Neuronal stem cell (in vitro differentiated cells): ENCODE measurements at regions not wholly inside any gene's neighbourhood (a gene's known extent, or its start where the extent isn't known, plus 50 kb on each side); places are given as distances from the start of the nearest gene placed in this dataset.

Experiments used
- DNase-seq: peaks from one replicate; pipeline ENCODE4 v3.0.0-alpha.2; 2013; ENCODE audit warnings: low spot score
- H2AFZ ChIP-seq: one replicate; pipeline ENCODE4 v1.6.1; 2013; ENCODE audit warnings: mild to moderate bottlenecking, low read length, inconsistent platforms
- H2AK5ac ChIP-seq: 2 replicates; pipeline ENCODE4 v1.6.1; 2013; ENCODE audit warnings: low read depth, mild to moderate bottlenecking, inconsistent platforms, low read length, moderate library complexity, mixed read lengths
- H2BK120ac ChIP-seq: 2 replicates; pipeline ENCODE4 v1.6.1; 2013; ENCODE audit warnings: low read depth, mild to moderate bottlenecking, inconsistent platforms, low read length, moderate library complexity, mixed read lengths
- H2BK12ac ChIP-seq: one replicate; pipeline ENCODE4 v1.6.1; 2013; ENCODE audit warnings: low read length, inconsistent platforms
- H2BK15ac ChIP-seq: 2 replicates; pipeline ENCODE4 v1.6.1; 2013; ENCODE audit warnings: mild to moderate bottlenecking, low read length, inconsistent platforms, mixed read lengths
- H2BK5ac ChIP-seq: one replicate; pipeline ENCODE4 v1.6.1; 2013; ENCODE audit warnings: inconsistent platforms, mild to moderate bottlenecking, low read length, moderate library complexity
- H3K14ac ChIP-seq: one replicate; pipeline ENCODE4 v1.6.1; 2013; ENCODE audit warnings: low read length, inconsistent platforms
- H3K18ac ChIP-seq: 2 replicates; pipeline ENCODE4 v1.6.1; 2013; ENCODE audit warnings: low read length, inconsistent platforms
- H3K23ac ChIP-seq: 2 replicates; pipeline ENCODE4 v1.6.1; 2013; ENCODE audit warnings: low read depth, mild to moderate bottlenecking, mixed read lengths, low read length, inconsistent platforms; ENCODE audit not compliant: poor library complexity
- H3K27ac ChIP-seq: replicated peaks from 3 replicates; pipeline ENCODE4 v1.5.1; 2013; ENCODE audit warnings: low read length, inconsistent platforms
- H3K27me3 ChIP-seq, 3 experiments: 2 replicates each; pipeline ENCODE4 v1.6.1; 2013; ENCODE audit warnings: low read length in 3 of 3, mild to moderate bottlenecking in 2 of 3, inconsistent platforms in 1 of 3, low read depth in 1 of 3, mixed read lengths in 1 of 3, moderate library complexity in 1 of 3; ENCODE audit not compliant: control insufficient read depth in 3 of 3, insufficient read depth in 3 of 3
- H3K36me3 ChIP-seq, 2 donors: replicated peaks in 1 of 2; 2 replicates each; pipeline ENCODE4 v1.6.1; 2013; ENCODE audit warnings: low read length in 2 of 2; ENCODE audit not compliant: control insufficient read depth in 2 of 2, insufficient read depth in 2 of 2
- H3K4ac ChIP-seq: 2 replicates; pipeline ENCODE4 v1.6.1; 2013; ENCODE audit warnings: inconsistent platforms, mild to moderate bottlenecking, low read length, moderate library complexity
- H3K4me1 ChIP-seq, 2 donors: 1 replicate in 1 of 2; 2 replicates in 1 of 2; pipeline ENCODE4 v1.6.1; 2013; ENCODE audit warnings: low read length in 2 of 2, low read depth in 1 of 2; ENCODE audit not compliant: control insufficient read depth in 2 of 2, insufficient read depth in 1 of 2
- H3K4me2 ChIP-seq: one replicate; pipeline ENCODE4 v1.6.1; 2013; ENCODE audit warnings: mild to moderate bottlenecking, low read length, inconsistent platforms; ENCODE audit not compliant: insufficient read depth, poor library complexity, severe bottlenecking
- H3K4me3 ChIP-seq, 2 donors: 2 replicates each; pipeline ENCODE4 v1.5.1; 2013; ENCODE audit warnings: low read length in 2 of 2, mild to moderate bottlenecking in 2 of 2, inconsistent platforms in 1 of 2, moderate library complexity in 1 of 2
- H3K79me1 ChIP-seq: one replicate; pipeline ENCODE4 v1.6.1; 2013; ENCODE audit warnings: low read depth, mild to moderate bottlenecking, inconsistent platforms, low read length, moderate library complexity
- H3K9ac ChIP-seq: one replicate; pipeline ENCODE4 v1.6.1; 2013; ENCODE audit warnings: mild to moderate bottlenecking, low read depth, low read length, inconsistent platforms; ENCODE audit not compliant: poor library complexity
- H3K9me3 ChIP-seq, 2 donors: replicated peaks in 1 of 2; 2 replicates each; pipeline versions ENCODE3 to v1.6.1; 2013; ENCODE audit warnings: low read length in 2 of 2, mild to moderate bottlenecking in 2 of 2, inconsistent platforms in 1 of 2, low read depth in 1 of 2, mixed read lengths in 1 of 2, moderate library complexity in 1 of 2; ENCODE audit not compliant: control insufficient read depth in 2 of 2, insufficient read depth in 1 of 2
- H4K8ac ChIP-seq: one replicate; pipeline ENCODE4 v1.6.1; 2013; ENCODE audit warnings: low read depth, mild to moderate bottlenecking, inconsistent platforms, low read length, moderate library complexity
- H4K91ac ChIP-seq: one replicate; pipeline ENCODE4 v1.6.1; 2013; ENCODE audit warnings: low read length, low read depth, mild to moderate bottlenecking, inconsistent platforms; ENCODE audit not compliant: poor library complexity
- whole genome bisulfite sequencing, 2 donors: extraction: QIAGEN DNeasy Blood & Tissue Kit; methylation state at CpG; one replicate each; pipeline ENCODE4 v1.1.7; 2013; ENCODE audit warnings: missing lambda C conversion rate in 2 of 2, mixed read lengths in 1 of 2; ENCODE audit not compliant: insufficient read length in 2 of 2, insufficient replicate concordance in 1 of 2; ENCODE audit errors: extremely low coverage in 2 of 2; 5-methylcytosine and 5-hydroxymethylcytosine counted together

- no peak overlapping the region for H2BK5ac ChIP-seq
- H3K14ac ChIP-seq, result no peak overlapping the region
- WGBS, 2 donors, result no CpG with 5 or more reads among the region's 8 CpGs
- no peaks in the 10 kb centered on the region for H3K36me3 ChIP-seq
- no peaks in the 10 kb centered on the region for H3K9me3 ChIP-seq
- H4K8ac ChIP-seq, result no peak overlapping the region
- no peak for DNase-seq
- no peak overlapping the region for H2BK12ac ChIP-seq
- no peak overlapping the region for H3K4me2 ChIP-seq
- no peak overlapping the region for H2AFZ ChIP-seq
- no peak overlapping the region for H3K4ac ChIP-seq
- no peak overlapping the region for H2AK5ac ChIP-seq
- peaks cover 1% of the 10 kb centered on the region for H3K79me1 ChIP-seq
- H2BK15ac ChIP-seq, result no peak overlapping the region
- H4K91ac ChIP-seq, result no peak overlapping the region
- H3K18ac ChIP-seq, result peak overlapping the region; percentile 54
- H3K27ac ChIP-seq, result no peak overlapping the region
- no peak overlapping the region for H3K4me3 ChIP-seq
- H3K9ac ChIP-seq, result no peak overlapping the region
- H3K27me3 ChIP-seq, result peaks cover 0 to 4% (median 0%) of the 10 kb centered on the region in 3 experiments
- H3K23ac ChIP-seq, result no peak overlapping the region
- H2BK120ac ChIP-seq, result no peak overlapping the region
- H3K4me1 ChIP-seq, result peaks cover 20 to 22% of the 10 kb centered on the region in 2 donors
These were observed 50.5 kb upstream of the PNMA1 start for GRCh38 chr14:73764406-73765280.
